ENCODE measurements at regions not wholly inside any gene's neighbourhood (a gene's known extent, or its start where the extent isn't known, plus 50 kb on each side); places are given as distances from the start of the nearest gene placed in this dataset.

DNA sequence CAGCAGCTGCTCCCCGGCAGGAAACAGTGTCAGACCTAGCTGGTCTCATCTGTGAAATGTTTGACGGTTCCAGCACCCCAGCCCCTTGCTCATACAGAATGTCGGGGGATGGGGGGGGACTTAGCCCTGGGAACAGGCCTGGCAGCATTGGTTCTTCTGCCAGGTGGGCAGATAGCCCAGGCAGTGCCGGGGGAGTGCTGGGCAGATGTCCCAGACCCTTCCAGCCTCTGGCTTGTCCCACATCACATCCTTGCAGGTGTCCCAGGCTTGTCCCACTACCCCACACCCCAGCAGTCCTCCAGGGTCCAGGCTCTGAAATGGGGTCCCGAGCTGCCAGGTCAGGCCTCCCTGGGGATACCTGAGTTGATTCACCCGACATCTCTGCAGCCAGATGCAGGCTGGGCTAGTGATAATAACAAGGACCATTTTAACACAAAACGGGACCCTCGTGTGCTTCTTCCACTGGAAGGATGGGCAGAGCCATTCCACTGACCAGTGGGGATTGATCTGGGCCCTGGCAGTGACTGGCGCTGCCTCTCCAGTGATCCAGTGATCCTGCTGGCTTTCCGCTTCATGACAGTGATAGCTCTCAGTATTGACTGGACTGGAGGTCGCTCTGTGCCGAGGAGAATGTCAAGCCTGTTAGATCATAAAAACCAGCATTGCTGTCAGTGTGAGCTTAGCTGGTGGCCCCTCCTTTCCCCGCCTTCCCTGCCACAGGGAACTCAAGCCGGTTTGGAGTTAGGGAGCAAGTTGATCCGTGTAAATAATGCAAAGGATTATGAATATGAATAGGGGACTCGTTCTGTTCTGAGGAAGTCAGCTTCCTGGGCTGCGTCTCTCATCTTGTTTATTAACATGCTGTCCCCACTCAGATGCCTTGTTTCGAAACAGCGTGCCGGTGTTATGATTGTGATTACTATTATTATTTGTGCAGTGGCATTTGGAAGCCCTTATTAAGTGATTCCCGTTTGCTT is 180.6 kb downstream of the AACS start:
- no peaks in the 10 kb centered on the region for H4K20me1 ChIP-seq (ENCODE audit: insufficient read depth, low read length)
- 0 out of 2 replicates have a peak, but pooled peaks cover 8% of the 10 kb centered on the region for H3K27me3 ChIP-seq (ENCODE audit: insufficient read depth, low read length)
- no peak for TF ChIP-seq EZH2 (IDR thresholded peaks at IDR 0.05; ENCODE audit: borderline replicate concordance, low read length)
- TF ChIP-seq, protein P1, sequence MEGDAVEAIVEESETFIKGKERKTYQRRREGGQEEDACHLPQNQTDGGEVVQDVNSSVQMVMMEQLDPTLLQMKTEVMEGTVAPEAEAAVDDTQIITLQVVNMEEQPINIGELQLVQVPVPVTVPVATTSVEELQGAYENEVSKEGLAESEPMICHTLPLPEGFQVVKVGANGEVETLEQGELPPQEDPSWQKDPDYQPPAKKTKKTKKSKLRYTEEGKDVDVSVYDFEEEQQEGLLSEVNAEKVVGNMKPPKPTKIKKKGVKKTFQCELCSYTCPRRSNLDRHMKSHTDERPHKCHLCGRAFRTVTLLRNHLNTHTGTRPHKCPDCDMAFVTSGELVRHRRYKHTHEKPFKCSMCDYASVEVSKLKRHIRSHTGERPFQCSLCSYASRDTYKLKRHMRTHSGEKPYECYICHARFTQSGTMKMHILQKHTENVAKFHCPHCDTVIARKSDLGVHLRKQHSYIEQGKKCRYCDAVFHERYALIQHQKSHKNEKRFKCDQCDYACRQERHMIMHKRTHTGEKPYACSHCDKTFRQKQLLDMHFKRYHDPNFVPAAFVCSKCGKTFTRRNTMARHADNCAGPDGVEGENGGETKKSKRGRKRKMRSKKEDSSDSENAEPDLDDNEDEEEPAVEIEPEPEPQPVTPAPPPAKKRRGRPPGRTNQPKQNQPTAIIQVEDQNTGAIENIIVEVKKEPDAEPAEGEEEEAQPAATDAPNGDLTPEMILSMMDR (IDR thresholded peaks at IDR 0.05; ENCODE audit: low read length) = no peak
- H3K9ac ChIP-seq (ENCODE audit: low read length) = no peak overlapping the region
- no peak overlapping the region for H3K4me2 ChIP-seq (ENCODE audit: low read length)
- H3K9me2 ChIP-seq (ENCODE audit: low read depth, low read length) = no peaks in the 10 kb centered on the region
- H3K36me3 ChIP-seq (ENCODE audit: insufficient read depth, low read length) = no peaks in the 10 kb centered on the region
- H3K79me2 ChIP-seq (ENCODE audit: insufficient read depth, low read length) = no peaks in the 10 kb centered on the region
- H3K4me1 ChIP-seq (ENCODE audit: insufficient read depth, low read length, severe bottlenecking) = peaks cover 17% of the 10 kb centered on the region
- 0 out of 2 replicates have a peak, but pooled peaks cover 3% of the 10 kb centered on the region for H3K9me3 ChIP-seq (ENCODE audit: low read length)
- H2AFZ ChIP-seq (ENCODE audit: low read length) = no peak overlapping the region
- no peaks in the 10 kb centered on the region for H3F3A ChIP-seq (ENCODE audit: insufficient read depth, low read length)
- no peak overlapping the region for H3K4me3 ChIP-seq (ENCODE audit: low read depth, low read length, poor library complexity, severe bottlenecking)
- no peak overlapping the region for H3K27ac ChIP-seq (ENCODE audit: low read depth, low read length, poor library complexity, severe bottlenecking)

DNA sequence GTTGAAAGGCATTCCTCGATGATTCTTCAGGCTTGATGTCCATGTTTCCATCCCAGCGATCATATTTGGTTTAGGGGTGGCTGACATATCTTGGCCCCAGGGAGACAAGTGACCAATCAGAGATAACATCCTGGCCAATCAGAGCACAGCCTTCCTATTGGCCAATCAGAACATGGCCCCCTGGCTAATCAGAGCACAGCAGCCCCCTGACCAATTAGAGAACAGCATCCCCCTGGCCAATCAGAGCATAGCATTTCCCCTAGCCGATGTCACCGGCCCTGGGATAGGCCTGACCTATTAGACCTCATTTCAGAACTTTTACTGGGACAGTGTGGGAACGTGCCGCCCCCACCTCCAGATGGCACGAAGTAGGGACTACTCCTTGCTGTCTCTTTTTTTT is 182.2 kb downstream of the AACS start:
- Histone ChIP-seq H3K4me3 (ENCODE audit: low read depth, low read length, poor library complexity, severe bottlenecking) (no peak overlapping the region), H3K27ac (ENCODE audit: low read depth, low read length, poor library complexity, severe bottlenecking) (no peak overlapping the region), H3K27me3 (ENCODE audit: insufficient read depth, low read length) (0 out of 2 replicates have a peak, but pooled peaks cover 8% of the 10 kb centered on the region), H3K36me3 (ENCODE audit: insufficient read depth, low read length) (no peaks in the 10 kb centered on the region), H3K79me2 (ENCODE audit: insufficient read depth, low read length) (no peaks in the 10 kb centered on the region), H3K9me2 (ENCODE audit: low read depth, low read length) (no peaks in the 10 kb centered on the region), H3K4me1 (ENCODE audit: insufficient read depth, low read length, severe bottlenecking) (peaks cover 17% of the 10 kb centered on the region), H3K4me2 (ENCODE audit: low read length) (no peak overlapping the region), H3K9ac (ENCODE audit: low read length) (no peak overlapping the region), H3K9me3 (ENCODE audit: low read length) (0 out of 2 replicates have a peak, but pooled peaks cover 3% of the 10 kb centered on the region), H2AFZ (ENCODE audit: low read length) (no peak overlapping the region), H3F3A (ENCODE audit: insufficient read depth, low read length) (no peaks in the 10 kb centered on the region), H4K20me1 (ENCODE audit: insufficient read depth, low read length) (no peaks in the 10 kb centered on the region)
- TF ChIP-seq, protein P1 (IDR thresholded peaks at IDR 0.05; ENCODE audit: low read length) = no peak
- no peak for TF ChIP-seq EZH2 (IDR thresholded peaks at IDR 0.05; ENCODE audit: borderline replicate concordance, low read length)

DNA sequence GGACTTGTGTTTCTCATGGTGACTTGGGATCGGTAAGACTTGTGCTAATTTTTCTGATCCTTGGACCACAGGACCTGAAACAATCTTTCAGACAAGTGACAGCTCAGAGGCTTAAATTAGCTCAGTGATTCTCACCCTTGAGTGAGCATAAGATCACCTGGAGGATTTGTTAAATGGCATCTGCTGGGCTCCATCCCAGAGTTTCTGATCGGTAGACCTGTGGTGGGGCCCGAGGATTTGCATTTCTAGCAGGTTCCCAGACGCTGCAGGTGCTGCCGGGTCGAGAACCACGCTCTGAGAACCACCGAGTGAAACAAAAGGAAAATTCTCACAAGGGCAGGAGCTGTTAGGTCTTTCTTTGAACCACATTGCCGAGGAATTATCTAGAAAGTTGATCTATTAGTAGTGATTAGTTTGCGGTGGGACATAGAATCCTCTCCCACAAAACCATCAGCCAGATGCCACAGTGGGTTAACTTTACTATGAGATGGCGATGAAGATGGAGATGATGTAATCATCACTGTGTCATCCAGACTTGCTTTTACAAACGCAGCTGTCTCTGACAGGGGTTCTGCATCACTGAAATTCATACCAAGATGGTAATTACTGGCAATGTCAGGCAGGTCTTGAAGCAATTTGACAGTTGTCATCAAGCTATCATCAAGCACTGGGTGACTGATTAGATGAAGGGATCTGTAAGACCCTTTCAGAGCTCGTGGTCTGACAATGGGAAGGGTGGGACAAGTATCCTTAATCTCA is 184.0 kb downstream of the AACS start:
- Histone ChIP-seq H3K9ac (ENCODE audit: low read length) (no peak overlapping the region), H3K36me3 (ENCODE audit: insufficient read depth, low read length) (no peaks in the 10 kb centered on the region), H3K9me2 (ENCODE audit: low read depth, low read length) (no peaks in the 10 kb centered on the region), H3K4me3 (ENCODE audit: low read depth, low read length, poor library complexity, severe bottlenecking) (no peak overlapping the region), H3K4me1 (ENCODE audit: insufficient read depth, low read length, severe bottlenecking) (peaks cover 17% of the 10 kb centered on the region), H4K20me1 (ENCODE audit: insufficient read depth, low read length) (no peaks in the 10 kb centered on the region), H3K4me2 (ENCODE audit: low read length) (peak overlapping the region; percentile 23; the same call in 1 of the 2 replicates), H3K27ac (ENCODE audit: low read depth, low read length, poor library complexity, severe bottlenecking) (peak overlapping the region; percentile 38), H3F3A (ENCODE audit: insufficient read depth, low read length) (no peaks in the 10 kb centered on the region), H3K79me2 (ENCODE audit: insufficient read depth, low read length) (no peaks in the 10 kb centered on the region), H3K27me3 (ENCODE audit: insufficient read depth, low read length) (peaks cover 11% of the 10 kb centered on the region; the same call in 1 of the 2 replicates), H3K9me3 (ENCODE audit: low read length) (0 out of 2 replicates have a peak, but pooled peaks cover 3% of the 10 kb centered on the region), H2AFZ (ENCODE audit: low read length) (no peak overlapping the region)
- TF ChIP-seq, protein P1 (IDR thresholded peaks at IDR 0.05; ENCODE audit: low read length) = no peak
- no peak for TF ChIP-seq EZH2 (IDR thresholded peaks at IDR 0.05; ENCODE audit: borderline replicate concordance, low read length)
